ENCODE measurements at regions not wholly inside any gene's neighbourhood (a gene's known extent, or its start where the extent isn't known, plus 50 kb on each side); places are given as distances from the start of the nearest gene placed in this dataset.
"Not testable (repeated sequence)": the region's sequence is repeated elsewhere in the genome, so short reads cannot be mapped to it uniquely, and the experiment has no call there.

GRCh38 chr11:27241311-27242122 lies 121.5 kb downstream of the CCDC34 start:
- DNase-seq, result no peak

- DNase-seq, result no peak
Observed at GRCh38 chr11:27239305-27239942, 123.6 kb downstream of the CCDC34 start.

GRCh38 chr11:27238811-27239210 lies 124.2 kb downstream of the CCDC34 start:
- no peak for DNase-seq

GRCh38 chr11:27237643-27238042 lies 125.4 kb downstream of the CCDC34 start:
- DNase-seq, result no peak

GRCh38 chr11:27234961-27235360 lies 128.1 kb downstream of the CCDC34 start:
- DNase-seq, result no peak

- no peak for DNase-seq
Observed at GRCh38 chr11:27234043-27234668, 128.9 kb downstream of the CCDC34 start.

- DNase-seq, result no peak
Observed at GRCh38 chr11:27233654-27234042, 129.4 kb downstream of the CCDC34 start.

- no peak for DNase-seq
Observed at GRCh38 chr11:27231530-27231929, 131.5 kb downstream of the CCDC34 start.

- DNase-seq, result no peak
Observed at GRCh38 chr11:27230192-27230572, 132.8 kb downstream of the CCDC34 start.

- no peak for DNase-seq
Observed at GRCh38 chr11:27229511-27230191, 133.4 kb downstream of the CCDC34 start.

GRCh38 chr11:27228906-27229290 lies 134.1 kb downstream of the CCDC34 start:
- DNase-seq, result no peak

- DNase-seq, result no peak
Observed at GRCh38 chr11:27228232-27228905, 134.6 kb downstream of the CCDC34 start.

- DNase-seq, result no peak
Observed at GRCh38 chr11:27227736-27228135, 135.3 kb downstream of the CCDC34 start.

- not testable (repeated sequence) for DNase-seq
Observed at GRCh38 chr11:27219487-27220039, 143.5 kb downstream of the CCDC34 start.

- no peak for DNase-seq
Observed at GRCh38 chr11:27218421-27219038, 144.5 kb downstream of the CCDC34 start.

GRCh38 chr11:27217948-27218420 lies 145.0 kb downstream of the CCDC34 start:
- no peak for DNase-seq

- DNase-seq, result no peak
Observed at GRCh38 chr11:27217496-27217895, 145.5 kb downstream of the CCDC34 start.

- DNase-seq, result no peak
Observed at GRCh38 chr11:27216270-27217149, 146.5 kb downstream of the CCDC34 start.

GRCh38 chr11:27215471-27216269 lies 147.3 kb downstream of the CCDC34 start:
- DNase-seq, result no peak

- no peak for DNase-seq
Observed at GRCh38 chr11:27214713-27215112, 148.3 kb downstream of the CCDC34 start.

Measured in activated CD8-positive, alpha-beta memory T cell treated with anti-CD3 and anti-CD28 coated beads, Interleukin-2, amount 50 U/mL, for 4 hours (primary cell).